Endothelial cell of umbilical vein (primary cell): ENCODE measurements at regions not wholly inside any gene's neighbourhood (a gene's known extent, or its start where the extent isn't known, plus 50 kb on each side); places are given as distances from the start of the nearest gene placed in this dataset.

Source experiments
- CTCF ChIP-seq, 2 donors: IDR thresholded peaks; 1 replicate in 1 of 2; 2 replicates in 1 of 2; pipeline ENCODE4 v1.5.1; 2011; ENCODE audit warnings: low read length in 2 of 2, mild to moderate bottlenecking in 2 of 2, moderate library complexity in 2 of 2, control low read depth in 1 of 2, inconsistent platforms in 1 of 2, low read depth in 1 of 2; ENCODE audit not compliant: insufficient read depth in 1 of 2; ENCODE audit errors: extremely low read depth in 1 of 2
- EZH2 ChIP-seq: IDR thresholded peaks from 2 replicates; pipeline ENCODE4 v1.6.1; 2012; ENCODE audit warnings: borderline replicate concordance, low read depth, mild to moderate bottlenecking, moderate library complexity, low read length, inconsistent platforms; ENCODE audit not compliant: severe bottlenecking
- FOS ChIP-seq: IDR thresholded peaks from 2 replicates; pipeline ENCODE4 v1.6.1; 2011; ENCODE audit warnings: mild to moderate bottlenecking, low read length, moderate library complexity, borderline replicate concordance; ENCODE audit not compliant: insufficient read depth
- JUN ChIP-seq: IDR thresholded peaks from 2 replicates; pipeline ENCODE4 v1.6.1; 2011; ENCODE audit warnings: borderline replicate concordance, low read depth; ENCODE audit not compliant: insufficient read length, insufficient read depth
- POLR2A ChIP-seq: IDR thresholded peaks from 2 replicates; pipeline ENCODE4 v1.6.1; 2012; ENCODE audit warnings: low read depth, mild to moderate bottlenecking, control low read depth, low read length
- POLR2AphosphoS5 ChIP-seq: IDR thresholded peaks from 2 replicates; pipeline ENCODE4 v1.6.1; 2012; ENCODE audit warnings: low read depth, mild to moderate bottlenecking, control low read depth, low read length, moderate library complexity; ENCODE audit not compliant: insufficient read depth

- TF ChIP-seq CTCF (IDR thresholded peaks at IDR 0.05; ENCODE audit: extremely low read depth in 1 of 2, insufficient read depth in 1 of 2, low read depth in 1 of 2, low read length in 2 of 2): no peak
- no peak for TF ChIP-seq POLR2AphosphoS5
- no peak for TF ChIP-seq POLR2A
- TF ChIP-seq EZH2: no peak
- no peak for TF ChIP-seq JUN
- no peak for TF ChIP-seq FOS
Measured at GRCh38 chr1:25100151-25100833, 132.0 kb downstream of the SYF2 start.
